Loucy (cell line): ENCODE measurements at regions not wholly inside any gene's neighbourhood (a gene's known extent, or its start where the extent isn't known, plus 50 kb on each side); places are given as distances from the start of the nearest gene placed in this dataset.

Experiments used
- CTCF ChIP-seq: fragments of 200-600 bp; sonication (generic); conservative IDR thresholded peaks from 2 replicates; pipeline ENCODE4 v1.5.1; 2014; ENCODE audit warnings: mild to moderate bottlenecking, antibody characterized with exemption, low read length
- EZH2phosphoT487 ChIP-seq: fragments of 200-600 bp; IDR thresholded peaks from 2 replicates; pipeline ENCODE4 v1.6.1; 2018; ENCODE audit warnings: antibody characterized with exemption, mild to moderate bottlenecking, moderate library complexity, borderline replicate concordance

- TF ChIP-seq CTCF (no peak), EZH2phosphoT487 (no peak)
Measured at GRCh38 chr5:9739135-9739534, 109.0 kb upstream of the TAS2R1 start.
